Kidney (tissue), 13 donors: ENCODE measurements at regions not wholly inside any gene's neighbourhood (a gene's known extent, or its start where the extent isn't known, plus 50 kb on each side); places are given as distances from the start of the nearest gene placed in this dataset.

ENCODE experiments used
- DNase-seq, 5 donors: peaks; one replicate each; pipeline ENCODE4 v3.0.0-alpha.2; 2013 to 2020
- FAIRE-seq: peaks from 2 replicates; lab custom pipeline; 2012; peaks lifted over from hg19 to GRCh38; lab: Jason Lieb, UNC
- H3K27ac ChIP-seq, 2 donors: one replicate each; pipeline ENCODE4 v1.7.0; 2013; ENCODE audit warnings: low read depth in 2 of 2, low read length in 2 of 2, inconsistent platforms in 1 of 2
- H3K27me3 ChIP-seq: one replicate; pipeline ENCODE4 v1.7.1; 2013; ENCODE audit warnings: low read length, inconsistent platforms; ENCODE audit not compliant: control insufficient read depth, insufficient read depth
- H3K36me3 ChIP-seq, 3 donors: one replicate each; pipeline versions ENCODE4 v1.7.0 to v1.7.1; 2013; ENCODE audit warnings: low read length in 3 of 3, control low read depth in 1 of 3, inconsistent platforms in 1 of 3; ENCODE audit not compliant: insufficient read depth in 3 of 3, control insufficient read depth in 2 of 3
- H3K4me1 ChIP-seq, 3 donors: one replicate each; pipeline versions ENCODE4 v1.7.0 to v1.7.1; 2013; ENCODE audit warnings: low read length in 3 of 3, inconsistent platforms in 1 of 3, low read depth in 1 of 3; ENCODE audit not compliant: control insufficient read depth in 2 of 3, insufficient read depth in 2 of 3
- H3K4me3 ChIP-seq, 3 donors: one replicate each; pipeline versions ENCODE4 v1.7.0 to v1.8.1; 2013; ENCODE audit warnings: low read length in 3 of 3, control low read depth in 1 of 3, inconsistent platforms in 1 of 3
- H3K9ac ChIP-seq, 3 donors: one replicate each; pipeline versions ENCODE4 v1.7.0 to v1.7.1; 2013; ENCODE audit warnings: low read length in 3 of 3, control low read depth in 1 of 3, inconsistent platforms in 1 of 3
- H3K9me3 ChIP-seq, 3 donors: one replicate each; pipeline versions ENCODE4 v1.7.0 to v1.7.1; 2013; ENCODE audit warnings: low read length in 3 of 3, control low read depth in 1 of 3, inconsistent platforms in 1 of 3; ENCODE audit not compliant: control insufficient read depth in 2 of 3, insufficient read depth in 1 of 3
- CTCF ChIP-seq: IDR thresholded peaks from 3 replicates; pipeline ENCODE4 v1.5.1; 2012; ENCODE audit warnings: mild to moderate bottlenecking, moderate library complexity, borderline replicate concordance; ENCODE audit not compliant: insufficient read depth; ENCODE audit errors: extremely low read depth
- intact Hi-C: fragments of 100-400 bp; cut with DNase I; formaldehyde crosslinking; loops from one replicate; pipeline ENCODE4 v1.11.1; 2022
- donor health status: control.
- donor health status: control.
- donor health status: control.
- donor health status: control.
- donor health status: control.
- donor health status: DM: yes; HTN: yes; CAD: no.
- donor health status: Normal renal cell carcinoma (clear cell type).

DNA sequence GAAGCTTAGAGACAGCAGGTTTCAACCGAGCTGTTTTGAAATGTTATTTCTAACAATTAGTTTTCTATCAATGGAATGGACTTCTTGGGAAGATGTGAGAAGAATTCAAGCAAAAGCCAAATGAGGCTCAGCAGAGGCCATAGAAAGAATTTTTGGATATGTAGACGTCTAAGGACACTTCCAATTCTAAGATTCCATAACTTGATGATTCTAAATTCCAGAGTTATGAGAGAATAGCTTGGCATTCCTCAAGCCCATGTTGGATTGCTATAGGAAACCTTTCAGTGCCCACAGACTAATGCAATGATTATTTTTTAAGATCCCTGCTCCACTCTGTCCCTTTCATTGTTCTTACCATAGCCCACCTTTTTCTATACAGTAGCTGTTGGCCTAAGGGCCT, 77.2 kb upstream of the PALS2 start:
- H3K27ac ChIP-seq: no peak overlapping the region
- no peak for DNase-seq
- no peak overlapping the region for H3K4me3 ChIP-seq
- no peak overlapping the region for H3K9ac ChIP-seq
- intact Hi-C loops: no loop called here
- no peak for TF ChIP-seq CTCF
- H3K9me3 ChIP-seq: no peaks in the 10 kb centered on the region
- H3K36me3 ChIP-seq: no peaks in the 10 kb centered on the region
- no peak for FAIRE-seq
- no peaks in the 10 kb centered on the region for H3K27me3 ChIP-seq
- H3K4me1 ChIP-seq: no peaks in the 10 kb centered on the region

GRCh38 chr7:24498439-24498838, 74.8 kb upstream of the PALS2 start:
- no peak overlapping the region for H3K4me3 ChIP-seq
- FAIRE-seq: no peak
- H3K27me3 ChIP-seq: no peaks in the 10 kb centered on the region
- H3K36me3 ChIP-seq: no peaks in the 10 kb centered on the region
- intact Hi-C loops: no loop called here
- no peak overlapping the region for H3K27ac ChIP-seq
- no peak for TF ChIP-seq CTCF
- H3K9ac ChIP-seq: no peak overlapping the region
- H3K9me3 ChIP-seq: no peaks in the 10 kb centered on the region
- no peak for DNase-seq
- H3K4me1 ChIP-seq: no peaks in the 10 kb centered on the region

- no peak overlapping the region for H3K9ac ChIP-seq
- H3K9me3 ChIP-seq: no peaks in the 10 kb centered on the region
- no peak overlapping the region for H3K27ac ChIP-seq
- H3K27me3 ChIP-seq: no peaks in the 10 kb centered on the region
- intact Hi-C loops: no loop called here
- no peak overlapping the region for H3K4me3 ChIP-seq
- H3K36me3 ChIP-seq: no peaks in the 10 kb centered on the region
- no peaks in the 10 kb centered on the region for H3K4me1 ChIP-seq
- FAIRE-seq: no peak
- TF ChIP-seq CTCF: no peak
- DNase-seq: no peak
These were observed 73.4 kb upstream of the PALS2 start for GRCh38 chr7:24499871-24500270.

GRCh38 chr7:24500599-24500998, 72.7 kb upstream of the PALS2 start:
- TF ChIP-seq CTCF: no peak
- no peak overlapping the region for H3K27ac ChIP-seq
- no peak overlapping the region for H3K4me3 ChIP-seq
- no peaks in the 10 kb centered on the region for H3K9me3 ChIP-seq
- FAIRE-seq (no peak), DNase-seq (no peak)
- H3K9ac ChIP-seq: no peak overlapping the region
- H3K4me1 ChIP-seq: no peaks in the 10 kb centered on the region
- no peaks in the 10 kb centered on the region for H3K36me3 ChIP-seq
- no peaks in the 10 kb centered on the region for H3K27me3 ChIP-seq
- intact Hi-C loops: no loop called here
